ENCODE measurements at regions not wholly inside any gene's neighbourhood (a gene's known extent, or its start where the extent isn't known, plus 50 kb on each side); places are given as distances from the start of the nearest gene placed in this dataset.

GRCh38 chr1:232363008-232363407, 266.9 kb downstream of the SIPA1L2 start:
- H3K4me3 ChIP-seq (replicated peaks in 1 of 3), result no peak overlapping the region
- DNase-seq, result no peak
- WGBS, 2 donors, result 71 to 90% methylated on average over 2 of the region's 2 CpGs
- no peaks in the 10 kb centered on the region for H3K4me1 ChIP-seq
- H3K27me3 ChIP-seq, result no peaks in the 10 kb centered on the region
- TF ChIP-seq, protein P1, sequence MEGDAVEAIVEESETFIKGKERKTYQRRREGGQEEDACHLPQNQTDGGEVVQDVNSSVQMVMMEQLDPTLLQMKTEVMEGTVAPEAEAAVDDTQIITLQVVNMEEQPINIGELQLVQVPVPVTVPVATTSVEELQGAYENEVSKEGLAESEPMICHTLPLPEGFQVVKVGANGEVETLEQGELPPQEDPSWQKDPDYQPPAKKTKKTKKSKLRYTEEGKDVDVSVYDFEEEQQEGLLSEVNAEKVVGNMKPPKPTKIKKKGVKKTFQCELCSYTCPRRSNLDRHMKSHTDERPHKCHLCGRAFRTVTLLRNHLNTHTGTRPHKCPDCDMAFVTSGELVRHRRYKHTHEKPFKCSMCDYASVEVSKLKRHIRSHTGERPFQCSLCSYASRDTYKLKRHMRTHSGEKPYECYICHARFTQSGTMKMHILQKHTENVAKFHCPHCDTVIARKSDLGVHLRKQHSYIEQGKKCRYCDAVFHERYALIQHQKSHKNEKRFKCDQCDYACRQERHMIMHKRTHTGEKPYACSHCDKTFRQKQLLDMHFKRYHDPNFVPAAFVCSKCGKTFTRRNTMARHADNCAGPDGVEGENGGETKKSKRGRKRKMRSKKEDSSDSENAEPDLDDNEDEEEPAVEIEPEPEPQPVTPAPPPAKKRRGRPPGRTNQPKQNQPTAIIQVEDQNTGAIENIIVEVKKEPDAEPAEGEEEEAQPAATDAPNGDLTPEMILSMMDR (IDR thresholded peaks at IDR 0.05), result no peak
- no peak overlapping the region for H3K27ac ChIP-seq
- no peaks in the 10 kb centered on the region for H3K9me3 ChIP-seq
- no peaks in the 10 kb centered on the region for H3K36me3 ChIP-seq
- intact Hi-C loops (cut with DNase I), result no loop called here

DNA sequence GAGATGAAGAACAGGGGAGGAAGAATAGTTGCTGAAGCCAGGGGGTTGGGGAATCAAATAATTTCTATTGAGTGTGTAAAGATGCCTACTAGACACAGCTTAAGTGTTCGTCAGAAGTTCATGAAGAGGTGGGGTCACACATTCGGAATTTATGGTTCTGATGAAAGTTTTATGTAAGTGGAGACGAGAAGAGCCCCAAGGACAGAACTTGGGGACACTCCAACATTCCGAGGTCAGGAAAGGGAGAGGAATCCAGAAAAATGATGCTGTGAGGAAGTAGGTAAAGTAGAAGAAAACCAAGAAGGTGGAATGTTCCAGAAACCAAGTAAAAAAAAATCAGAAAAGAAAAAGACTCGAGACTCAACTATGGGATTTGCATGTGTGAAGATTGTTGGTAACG, 272.5 kb downstream of the SIPA1L2 start:
- 87 to 91% methylated on average over 6 of the region's 6 CpGs for WGBS, 2 donors

GRCh38 chr1:232355162-232356006, 274.5 kb downstream of the SIPA1L2 start:
- Histone ChIP-seq H3K27me3 (no peaks in the 10 kb centered on the region), H3K9me3 (no peaks in the 10 kb centered on the region), H3K4me3 (replicated peaks in 1 of 3) (no peak overlapping the region), H3K4me1 (no peaks in the 10 kb centered on the region), H3K36me3 (no peaks in the 10 kb centered on the region), H3K27ac (no peak overlapping the region)
- WGBS, 2 donors, result 68 to 77% methylated on average over 7 of the region's 7 CpGs
- intact Hi-C loops (cut with DNase I), result no loop called here
- TF ChIP-seq, protein P1 (IDR thresholded peaks at IDR 0.05), result no peak
- TF ChIP-seq POLR2A (IDR thresholded peaks at IDR 0.05), result no peak
- no peak for DNase-seq

More for the DNA sequence above, 272.5 kb downstream of the SIPA1L2 start:
- no peak for DNase-seq
- no peaks in the 10 kb centered on the region for H3K27me3 ChIP-seq
- no peak overlapping the region for H3K4me3 ChIP-seq (replicated peaks in 1 of 3)
- no peaks in the 10 kb centered on the region for H3K4me1 ChIP-seq
- no peaks in the 10 kb centered on the region for H3K36me3 ChIP-seq
- intact Hi-C loops (cut with DNase I), result no loop called here
- TF ChIP-seq POLR2A (IDR thresholded peaks at IDR 0.05), result no peak
- TF ChIP-seq, protein P1 (IDR thresholded peaks at IDR 0.05), result no peak
- no peak overlapping the region for H3K27ac ChIP-seq
- H3K9me3 ChIP-seq, result no peaks in the 10 kb centered on the region

DNA sequence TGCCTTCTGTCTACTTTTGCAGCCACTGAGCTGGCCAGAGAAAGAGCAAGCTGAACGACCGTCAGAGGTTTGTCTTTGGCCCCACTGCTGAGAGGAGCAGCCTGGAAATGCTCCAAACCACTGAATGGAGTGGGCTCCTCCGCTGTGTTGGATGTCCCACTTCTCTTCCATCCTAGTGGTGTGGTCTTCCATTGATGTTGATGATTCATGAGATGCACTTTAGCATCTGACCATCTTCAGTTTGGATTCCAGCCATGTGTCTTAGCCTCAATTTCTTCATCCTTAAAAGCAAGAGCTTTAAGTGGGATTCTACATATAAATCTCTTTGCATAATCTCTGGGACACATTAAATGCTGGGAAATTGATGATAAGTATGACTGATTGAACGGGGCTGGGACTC, 276.9 kb downstream of the SIPA1L2 start:
- no peaks in the 10 kb centered on the region for H3K27me3 ChIP-seq
- no peaks in the 10 kb centered on the region for H3K9me3 ChIP-seq
- TF ChIP-seq POLR2A (IDR thresholded peaks at IDR 0.05), result no peak
- TF ChIP-seq, protein P1 (IDR thresholded peaks at IDR 0.05), result no peak
- no peaks in the 10 kb centered on the region for H3K4me1 ChIP-seq
- intact Hi-C loops (cut with DNase I), result no loop called here
- H3K36me3 ChIP-seq, result no peaks in the 10 kb centered on the region
- DNase-seq, result no peak
- WGBS, 2 donors, result 66 to 72% methylated on average over 4 of the region's 4 CpGs
- no peak overlapping the region for H3K4me3 ChIP-seq (replicated peaks in 1 of 3)
- no peak overlapping the region for H3K27ac ChIP-seq

- Histone ChIP-seq H3K27me3 (no peaks in the 10 kb centered on the region), H3K36me3 (no peaks in the 10 kb centered on the region), H3K4me3 (replicated peaks in 1 of 3) (no peak overlapping the region), H3K4me1 (no peaks in the 10 kb centered on the region), H3K27ac (no peak overlapping the region), H3K9me3 (no peaks in the 10 kb centered on the region)
- DNase-seq, result no peak
- TF ChIP-seq, protein P1 (IDR thresholded peaks at IDR 0.05), result no peak
- TF ChIP-seq POLR2A (IDR thresholded peaks at IDR 0.05), result no peak
- intact Hi-C loops (cut with DNase I), result no loop called here
- 95 to 98% methylated on average over 6 of the region's 6 CpGs for WGBS, 2 donors
Measured at GRCh38 chr1:232352366-232352765, 277.6 kb downstream of the SIPA1L2 start.
